GM19328 (cell line): ENCODE measurements at regions not wholly inside any gene's neighbourhood (a gene's known extent, or its start where the extent isn't known, plus 50 kb on each side); places are given as distances from the start of the nearest gene placed in this dataset.
"Not testable (repeated sequence)": the region's sequence is repeated elsewhere in the genome, so short reads cannot be mapped to it uniquely, and the experiment has no call there.

ENCODE experiments used
- ATAC-seq: cut with Tn5 transposase; IDR thresholded peaks from one replicate; pipeline ENCODE4 v1.9.1; 2021; ENCODE audit warnings: mild to moderate bottlenecking, moderate library complexity; ENCODE audit not compliant: unreplicated experiment

DNA sequence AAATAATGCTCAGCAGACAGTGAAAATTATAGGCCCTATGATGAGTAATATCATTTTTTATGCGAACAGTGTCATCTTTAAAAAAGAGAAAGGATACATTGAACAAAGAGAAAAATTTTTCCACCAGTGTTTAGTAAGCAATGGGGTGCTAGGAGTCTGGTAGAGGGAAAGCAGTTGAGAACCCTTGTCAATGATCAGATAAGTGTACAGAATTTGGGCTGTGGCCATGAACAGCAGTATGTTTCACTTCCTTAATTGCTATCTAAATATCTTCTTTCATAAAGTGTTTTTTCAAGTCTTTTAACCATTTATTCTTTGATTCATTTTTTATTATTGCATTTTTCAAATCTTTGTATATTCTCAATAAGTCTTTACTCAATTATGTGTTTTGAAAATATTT lies 750.7 kb upstream of the KCND2 start:
- no peak for ATAC-seq

DNA sequence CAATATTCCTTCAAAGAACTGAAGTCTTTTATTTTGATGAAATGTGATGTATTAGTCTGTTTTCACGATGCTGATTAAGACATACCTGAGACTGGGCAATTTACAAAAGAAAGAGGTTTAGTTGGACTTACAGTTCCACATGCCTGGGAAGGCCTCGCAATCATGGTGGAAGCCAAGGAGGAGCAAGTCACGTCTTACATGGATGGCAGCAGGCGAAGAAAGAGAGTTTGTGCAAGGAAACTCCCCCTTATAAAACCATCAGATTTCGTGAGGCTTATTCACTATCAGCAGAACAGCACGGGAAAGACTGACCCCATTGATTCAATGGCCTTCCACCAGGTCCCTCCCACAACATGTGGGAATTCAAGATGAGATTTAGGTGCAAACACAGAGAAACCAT lies 750.3 kb upstream of the KCND2 start:
- no peak for ATAC-seq

DNA sequence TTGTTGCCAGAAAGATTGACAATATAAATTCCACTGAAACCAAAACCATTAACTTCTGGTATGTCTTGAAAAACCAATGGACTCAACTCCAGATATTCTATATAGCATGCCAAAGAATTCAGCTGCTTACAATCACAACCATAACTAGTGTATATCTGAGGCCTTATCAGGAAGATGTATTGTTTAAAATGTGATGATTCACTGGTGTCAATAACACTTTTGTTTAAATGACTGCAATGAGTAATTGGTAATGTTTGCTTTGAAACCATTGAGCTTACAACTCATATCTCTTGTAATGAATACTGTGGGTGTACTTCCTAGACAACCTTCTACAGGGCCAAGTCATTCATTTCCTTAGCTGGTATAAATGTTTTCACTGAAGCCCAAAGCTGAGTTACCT lies 727.9 kb upstream of the KCND2 start:
- ATAC-seq, result no peak

DNA sequence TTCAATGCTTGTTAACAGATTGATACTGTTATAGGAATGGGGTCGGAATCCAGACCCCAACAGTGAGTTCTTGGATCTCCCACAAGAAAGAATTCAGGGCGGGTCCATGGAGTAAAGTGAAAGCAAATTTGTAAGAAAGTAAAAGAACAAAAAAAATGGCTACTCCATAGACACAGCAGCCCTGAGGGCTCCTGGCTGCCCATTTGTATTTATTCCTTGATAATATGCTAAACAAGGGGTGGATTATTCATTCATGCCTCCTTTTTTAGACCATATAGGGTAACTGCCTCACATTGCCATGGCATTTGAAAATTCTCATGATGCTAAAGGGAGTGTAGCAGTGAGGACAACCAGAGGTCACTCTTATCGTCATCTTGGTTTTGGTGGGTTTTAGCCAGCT lies 717.2 kb upstream of the KCND2 start:
- no peak for ATAC-seq

DNA sequence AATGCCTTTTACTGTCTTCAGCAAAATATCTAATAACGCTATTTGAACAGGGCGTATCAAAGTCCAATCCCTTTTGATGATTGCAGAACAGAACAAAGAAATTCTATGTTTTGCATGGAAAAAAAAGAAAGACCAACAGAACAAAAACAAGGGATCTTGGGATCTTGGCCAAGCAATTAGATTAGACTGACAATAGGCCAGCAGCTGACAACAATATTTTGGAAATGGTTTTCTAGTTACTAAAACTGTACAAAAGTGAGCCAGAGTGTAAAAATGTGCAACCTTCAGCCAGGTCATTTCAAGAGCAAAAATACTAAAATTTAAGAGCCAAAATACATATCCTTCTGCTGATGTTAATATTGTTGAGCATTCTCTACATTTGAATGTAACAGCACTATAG lies 716.5 kb upstream of the KCND2 start:
- ATAC-seq, result no peak

DNA sequence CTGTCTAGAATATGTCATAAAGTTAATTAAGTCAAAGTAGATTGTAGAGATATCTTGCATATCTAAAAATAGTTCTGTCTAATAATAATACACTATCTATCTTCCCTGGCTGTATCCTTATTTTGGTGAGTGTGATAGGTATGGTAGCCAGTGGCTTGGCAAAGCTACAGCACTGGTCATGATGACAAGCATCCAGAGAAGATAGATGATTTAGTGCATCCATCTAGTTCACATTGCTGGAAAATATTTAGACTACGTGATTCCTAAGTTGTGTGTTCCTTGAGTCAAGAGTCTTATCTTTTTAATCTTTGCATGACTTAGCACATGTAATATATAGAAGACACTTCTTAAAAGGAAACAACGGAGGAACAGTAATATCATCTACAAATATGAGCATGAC lies 711.2 kb upstream of the KCND2 start:
- no peak for ATAC-seq

DNA sequence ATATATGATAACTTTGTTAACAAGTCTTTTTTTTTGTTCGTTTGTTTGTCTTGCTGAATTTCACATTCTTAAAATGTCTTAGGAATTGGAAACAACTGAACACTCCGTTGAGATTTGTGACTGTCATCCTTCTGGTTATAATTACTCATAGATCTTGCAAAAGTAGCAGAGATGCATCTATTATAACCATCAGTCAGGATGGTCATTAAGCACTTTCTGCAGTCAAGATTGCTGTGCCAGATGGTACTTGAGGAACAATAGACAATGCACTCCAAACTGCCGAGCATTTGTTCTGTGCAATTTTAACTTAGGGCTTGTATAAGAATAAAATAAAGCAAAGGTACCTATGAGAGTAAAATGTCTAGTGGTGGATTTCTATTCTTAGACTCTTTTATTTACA lies 710.1 kb upstream of the KCND2 start:
- ATAC-seq, result no peak

DNA sequence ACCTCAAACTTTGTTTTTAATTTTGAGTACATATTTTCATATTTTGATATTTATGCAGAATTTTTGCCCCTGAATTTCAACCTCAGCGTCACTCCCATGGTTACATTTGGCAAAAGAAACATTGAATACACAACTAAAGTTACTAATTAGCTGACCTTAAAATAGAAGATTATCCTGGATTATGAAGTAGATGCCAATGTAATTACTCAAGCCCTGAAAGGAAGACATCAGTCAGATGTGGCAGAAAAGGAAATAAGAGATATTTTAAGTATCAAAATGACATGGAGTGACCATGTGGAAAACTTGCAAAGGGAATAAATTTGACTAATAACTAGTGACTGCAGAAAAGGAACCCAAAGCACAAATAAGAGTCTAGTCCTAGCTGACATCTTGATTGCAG lies 701.3 kb upstream of the KCND2 start:
- ATAC-seq, result no peak

DNA sequence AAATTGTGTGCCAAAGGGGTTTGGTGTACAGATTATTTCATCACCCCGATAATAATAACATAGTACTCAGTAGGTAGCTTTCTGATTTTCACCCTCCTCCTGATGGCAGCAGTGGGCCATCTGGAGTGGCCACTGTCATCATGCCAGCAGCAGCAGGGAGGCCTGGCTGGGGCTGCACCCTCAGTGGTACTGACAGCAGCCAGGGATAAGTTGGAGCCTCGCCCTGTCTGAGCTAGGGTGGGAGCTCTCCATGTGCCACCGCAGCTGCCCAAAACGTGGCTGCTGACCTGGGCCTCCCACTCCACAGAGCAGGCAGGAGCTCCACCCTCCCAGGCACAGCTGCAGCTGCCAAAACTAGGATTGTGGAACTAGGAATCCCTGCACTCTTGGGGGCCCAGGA lies 700.8 kb upstream of the KCND2 start:
- no peak for ATAC-seq

DNA sequence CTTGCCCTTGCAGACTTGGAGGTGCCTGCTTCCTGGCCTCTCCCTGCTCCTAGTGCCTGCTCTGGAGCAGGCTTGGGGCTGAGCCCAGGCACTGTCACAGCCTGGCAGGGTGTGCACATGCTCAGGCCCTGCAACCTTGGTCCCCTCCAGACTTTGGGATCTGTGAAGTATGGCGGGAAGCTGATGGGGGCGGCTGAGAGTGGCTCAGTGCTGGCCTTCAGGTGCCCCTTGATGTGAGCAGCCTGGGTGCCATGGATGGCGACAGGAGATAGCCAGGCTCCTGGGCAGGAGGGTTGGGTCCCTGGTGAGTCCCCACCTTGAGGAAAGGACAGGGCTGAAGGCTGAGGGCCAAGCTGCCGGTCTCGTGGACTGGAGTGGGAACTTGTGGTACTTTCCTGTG lies 700.4 kb upstream of the KCND2 start:
- no peak for ATAC-seq

DNA sequence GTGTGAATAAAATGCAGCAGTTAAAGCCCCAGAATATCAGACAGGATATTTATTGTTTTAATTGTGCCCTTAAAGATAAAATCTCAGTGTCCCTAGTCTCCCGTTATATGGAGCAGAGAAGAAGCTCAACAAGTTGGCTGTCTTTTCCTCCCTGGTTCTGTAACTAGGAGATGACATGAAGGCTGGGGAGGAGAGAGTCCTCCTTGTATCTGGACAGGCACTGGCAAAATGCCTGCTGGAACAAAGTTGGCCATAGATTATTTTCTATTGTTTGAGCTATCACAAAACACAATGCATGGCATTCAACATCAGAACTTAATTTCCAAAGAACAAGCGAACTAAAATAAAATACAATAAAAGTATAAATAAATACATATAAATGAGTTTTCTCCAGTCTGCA lies 694.9 kb upstream of the KCND2 start:
- ATAC-seq, result no peak

DNA sequence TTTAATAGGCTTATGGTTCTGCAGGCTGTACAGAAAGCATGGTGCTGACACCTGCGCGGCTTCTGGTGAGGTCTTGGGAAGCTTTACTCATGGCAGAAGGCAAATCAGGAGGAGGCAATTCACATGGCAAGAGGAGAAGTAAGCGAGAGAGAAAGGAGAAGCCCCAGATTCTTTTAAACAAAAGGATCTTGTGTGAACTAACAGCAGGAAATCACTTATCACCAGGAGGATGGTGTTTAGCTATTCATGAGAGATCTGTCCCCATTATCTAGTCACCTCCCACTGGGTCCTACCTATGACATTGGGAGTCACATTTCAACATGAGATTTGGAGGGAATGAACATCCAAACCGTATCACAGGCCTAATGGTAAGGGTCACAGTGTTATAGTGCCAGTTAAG lies 678.0 kb upstream of the KCND2 start:
- no peak for ATAC-seq

DNA sequence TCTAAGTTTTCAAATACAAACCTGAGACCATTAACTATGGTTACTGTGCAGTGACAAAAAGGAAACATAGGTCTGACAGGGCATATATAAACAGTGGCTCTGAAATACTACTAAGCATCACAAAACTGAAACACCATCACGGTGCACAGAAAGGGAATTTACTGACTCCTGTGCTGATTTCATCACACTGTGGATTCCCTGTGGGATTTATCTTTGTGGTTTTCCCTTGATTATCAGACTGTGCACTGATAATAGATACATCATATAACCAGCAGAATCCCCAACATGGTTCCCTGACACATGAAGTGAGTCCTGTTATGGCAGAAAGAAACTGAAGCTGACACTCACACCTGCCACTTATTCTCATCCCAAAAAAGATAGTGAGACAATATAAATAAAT lies 676.3 kb upstream of the KCND2 start:
- no peak for ATAC-seq

DNA sequence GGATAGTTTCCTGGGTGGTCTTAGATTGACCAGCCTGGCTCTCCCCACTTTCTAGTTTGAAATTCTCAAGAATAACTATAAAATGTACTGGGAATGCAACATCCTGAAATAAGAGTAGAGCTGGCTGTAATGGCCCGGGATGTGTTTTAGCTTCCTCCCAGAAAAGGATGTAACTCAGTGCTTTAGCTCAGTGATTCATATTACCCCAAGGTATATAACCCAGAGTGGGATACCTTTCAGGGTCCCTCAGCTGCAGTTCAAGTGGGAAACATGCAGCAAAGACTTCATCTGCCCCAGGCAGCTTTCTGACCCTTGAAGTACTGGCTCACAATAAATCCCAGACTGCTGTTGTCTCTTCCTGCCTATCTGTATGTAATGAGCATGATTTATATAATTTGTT lies 666.7 kb upstream of the KCND2 start:
- ATAC-seq, result no peak

DNA sequence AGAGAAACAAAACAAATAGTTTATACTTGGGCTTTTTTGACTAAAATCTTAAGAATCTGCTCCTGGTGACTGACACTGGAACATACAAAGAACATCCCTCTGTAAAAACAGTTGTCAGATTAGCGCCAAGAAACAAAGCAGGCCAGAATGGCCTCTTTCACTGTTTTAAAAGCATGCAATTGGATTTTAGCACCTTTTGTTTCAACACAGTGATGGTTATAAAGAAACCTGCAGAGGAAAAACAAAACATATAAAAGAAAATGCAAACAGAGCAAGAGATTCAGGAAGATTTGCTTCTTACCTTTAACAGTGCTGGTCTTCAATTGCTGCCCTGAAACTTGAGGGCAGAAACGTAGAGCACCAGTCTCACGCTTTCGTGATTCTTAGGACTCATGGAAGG lies 652.2 kb upstream of the KCND2 start:
- no peak for ATAC-seq

DNA sequence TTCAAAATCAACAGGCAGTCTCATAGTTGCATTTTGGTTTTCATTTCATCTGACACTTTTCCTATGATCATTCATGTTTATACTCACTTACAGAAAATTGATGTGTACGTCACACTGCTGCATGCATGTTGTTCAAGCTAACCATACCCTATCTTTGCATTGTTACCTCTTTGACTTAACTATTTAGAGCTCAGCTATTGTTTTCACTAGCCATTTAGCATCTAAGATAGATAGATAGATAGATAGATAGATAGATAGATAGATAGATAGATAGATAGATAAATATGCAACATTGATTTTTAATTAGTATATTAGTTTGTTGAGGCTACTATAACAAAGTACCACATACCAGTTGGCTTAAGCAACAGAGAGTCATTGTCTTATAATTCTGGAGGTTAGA lies 649.5 kb upstream of the KCND2 start:
- no peak for ATAC-seq

DNA sequence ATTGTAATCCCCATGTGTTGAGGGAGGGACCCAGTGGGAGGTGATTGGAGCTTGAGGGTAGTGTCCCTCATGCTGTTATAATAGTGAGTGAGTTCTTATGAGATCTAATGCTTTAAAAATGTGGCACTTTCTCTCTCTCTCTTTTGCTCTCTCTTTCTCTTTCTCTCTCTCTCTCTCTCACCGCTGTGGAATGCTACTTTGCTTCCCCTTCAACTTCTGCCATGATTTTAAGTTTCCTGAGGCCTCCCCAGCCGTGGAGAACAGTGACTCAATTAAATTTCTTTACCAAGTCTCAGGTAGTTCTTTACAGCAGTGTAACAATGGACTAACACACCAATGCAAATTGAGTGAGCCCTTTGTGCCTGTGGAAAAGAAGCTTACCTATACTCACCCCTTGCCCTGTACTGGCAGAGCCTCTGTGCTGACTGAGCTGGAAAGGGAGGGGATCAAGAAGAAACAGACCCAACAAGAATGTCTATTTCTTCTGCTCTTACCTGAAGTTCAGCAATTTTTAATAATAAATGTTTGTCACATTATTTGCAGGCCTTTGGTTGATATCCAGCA lies 642.5 kb upstream of the KCND2 start:
- no peak for ATAC-seq

DNA sequence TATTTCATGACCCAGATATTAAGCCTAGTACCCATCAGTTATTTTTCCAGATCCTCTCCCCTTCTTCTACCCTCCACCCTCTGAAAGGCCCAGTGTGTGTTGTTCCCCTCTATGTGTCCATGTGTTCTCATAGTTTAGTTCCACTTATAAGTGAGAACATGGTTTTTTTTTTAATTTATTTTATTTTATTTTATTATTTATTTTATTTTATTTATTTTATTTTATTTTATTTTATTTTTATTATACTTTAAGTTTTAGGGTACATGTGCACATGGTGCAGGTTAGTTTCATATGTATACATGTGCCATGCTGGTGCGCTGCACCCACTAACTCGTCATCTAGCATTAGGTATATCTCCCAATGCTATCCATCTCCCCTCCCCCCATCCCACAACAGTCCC lies 639.2 kb upstream of the KCND2 start:
- ATAC-seq, result not testable (repeated sequence)

DNA sequence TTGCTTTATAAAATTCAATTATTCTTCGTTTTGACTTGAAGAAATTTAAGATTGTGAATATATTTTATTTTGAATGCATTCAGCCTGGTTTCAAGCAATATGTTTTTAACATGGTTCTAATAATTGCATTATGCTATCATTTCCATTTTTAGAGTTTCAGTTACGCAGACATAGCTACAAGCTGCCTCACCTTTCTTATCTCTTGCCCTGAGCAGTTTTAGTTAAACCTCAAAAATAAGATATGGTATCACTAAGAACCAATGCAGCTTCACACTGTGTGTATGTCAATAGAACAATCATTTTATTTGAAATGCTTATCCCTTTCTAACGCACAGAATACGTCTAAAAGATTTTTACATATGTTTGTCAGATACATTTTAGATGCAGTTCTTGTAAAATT lies 632.6 kb upstream of the KCND2 start:
- no peak for ATAC-seq

DNA sequence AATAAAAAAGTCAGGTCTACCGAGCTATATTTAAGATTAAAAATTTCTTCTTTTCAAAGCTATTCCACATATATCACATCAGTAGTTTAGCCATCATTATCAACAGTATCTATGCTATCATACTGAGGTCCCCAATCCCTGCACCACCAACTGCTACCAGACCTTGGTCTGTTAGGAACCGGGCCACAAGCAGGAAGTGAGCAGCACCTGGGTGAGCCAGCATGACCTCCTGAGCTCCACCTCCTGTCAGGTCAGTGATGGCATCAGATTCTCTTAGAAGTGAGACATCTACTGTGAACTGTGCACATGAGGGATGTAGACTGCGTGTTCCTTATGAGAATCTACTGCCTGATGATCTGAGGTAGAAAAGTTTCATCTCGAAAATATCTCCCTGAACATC lies 632.1 kb upstream of the KCND2 start:
- no peak for ATAC-seq

DNA sequence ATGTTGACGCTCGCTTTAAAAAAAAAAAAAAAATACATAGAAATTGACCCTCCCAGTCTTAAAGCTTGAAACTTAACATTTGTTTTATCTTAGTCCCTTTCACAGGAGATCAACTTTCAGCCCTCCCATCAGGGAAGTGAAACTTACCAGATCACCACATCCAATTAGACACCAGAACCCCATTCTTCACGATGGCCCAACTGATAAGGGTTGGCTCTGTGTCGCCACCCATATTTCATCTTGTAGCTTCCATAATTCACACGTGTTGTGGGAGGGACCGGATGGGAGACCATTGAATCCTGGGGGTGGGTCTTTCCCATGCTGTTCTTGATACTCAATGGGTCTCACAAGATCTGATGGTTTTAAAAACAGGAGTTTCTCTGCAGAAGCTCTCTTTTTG lies 629.4 kb upstream of the KCND2 start:
- ATAC-seq, result no peak

DNA sequence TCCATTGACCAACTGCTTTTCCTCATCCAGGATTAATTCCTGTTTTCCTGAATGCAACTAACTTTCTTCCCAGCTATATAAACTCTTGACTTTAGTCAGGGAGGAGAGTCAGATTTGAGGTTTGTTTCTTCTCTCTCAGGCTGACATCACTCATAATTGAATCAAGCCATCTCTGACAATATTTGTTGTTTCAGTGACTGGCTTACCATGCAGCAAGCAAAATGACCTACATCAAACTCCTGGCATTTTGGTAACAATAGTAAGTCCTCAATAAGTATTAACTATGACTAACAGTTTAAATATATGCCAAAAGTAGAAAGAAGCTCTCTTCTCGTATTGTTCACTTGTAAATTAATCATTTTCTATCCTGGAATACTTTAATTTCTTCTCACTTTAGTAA lies 625.7 kb upstream of the KCND2 start:
- ATAC-seq, result no peak

DNA sequence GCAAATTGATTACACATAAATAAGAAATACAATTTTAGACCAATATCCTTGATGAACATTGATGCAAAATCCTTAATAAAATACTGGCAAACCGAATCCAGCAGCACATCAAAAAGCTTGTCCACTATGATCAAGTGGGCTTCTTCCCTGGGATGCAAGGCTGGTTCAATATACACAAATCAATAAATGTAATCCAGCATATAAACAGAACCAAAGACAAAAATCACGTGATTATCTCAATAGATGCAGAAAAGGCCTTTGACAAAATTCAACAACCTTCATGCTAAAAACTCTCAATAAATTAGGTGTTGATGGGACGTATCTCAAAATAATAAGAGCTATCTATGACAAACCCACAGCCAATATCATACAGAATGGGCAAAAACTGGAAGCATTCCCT lies 624.2 kb upstream of the KCND2 start:
- ATAC-seq, result not testable (repeated sequence)

DNA sequence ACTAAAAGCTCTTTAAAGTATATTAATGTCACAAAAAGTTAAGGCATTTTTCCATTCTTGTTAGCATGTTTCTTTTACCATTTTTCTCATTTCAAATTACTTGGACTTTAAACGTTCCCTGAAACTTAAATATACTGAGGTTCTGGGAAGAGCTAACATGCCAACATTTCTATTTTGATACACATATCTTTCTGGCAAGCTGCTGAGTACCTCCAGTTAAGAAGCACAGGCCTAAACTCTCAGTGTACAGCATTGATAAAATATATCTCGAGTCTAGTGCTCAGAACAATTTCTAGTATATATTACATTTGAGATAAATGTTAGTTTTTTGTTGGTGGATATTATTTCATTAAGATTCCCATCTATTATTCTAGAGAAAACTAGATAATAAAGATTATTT lies 612.9 kb upstream of the KCND2 start:
- no peak for ATAC-seq
